ENCODE measurements at regions not wholly inside any gene's neighbourhood (a gene's known extent, or its start where the extent isn't known, plus 50 kb on each side); places are given as distances from the start of the nearest gene placed in this dataset.

DNA sequence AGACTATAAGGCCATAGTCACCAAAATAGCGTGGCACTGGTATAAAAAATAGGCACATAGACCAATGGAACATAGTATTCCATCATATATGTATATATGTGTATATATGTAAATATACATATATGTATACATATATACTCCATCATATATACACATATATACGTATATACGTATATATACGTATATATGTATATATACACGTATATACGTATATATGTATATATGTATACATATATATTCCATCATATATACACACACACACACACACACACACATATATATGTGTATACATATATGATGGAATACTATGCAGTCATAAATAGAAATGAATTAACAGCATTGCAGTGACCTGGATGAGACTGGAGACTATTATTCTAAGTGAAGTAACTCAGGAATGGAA, 204.6 kb downstream of the LTN1 start:
- Histone ChIP-seq H3K79me2 (ENCODE audit: insufficient read depth, low read length) (no peaks in the 10 kb centered on the region), H3K4me3 (ENCODE audit: low read depth in 1 of 2, low read length in 2 of 2) (no peak overlapping the region), H3K27me3 (ENCODE audit: insufficient read depth, low read length, poor library complexity) (no peaks in the 10 kb centered on the region), H4K20me1 (ENCODE audit: insufficient read depth, low read length) (no peaks in the 10 kb centered on the region), H3K9me3 (ENCODE audit: insufficient read depth, low read length, severe bottlenecking) (no peaks in the 10 kb centered on the region), H3K9ac (ENCODE audit: low read depth, low read length) (no peak overlapping the region), H3K4me2 (ENCODE audit: insufficient read depth, low read length) (no peak overlapping the region), H3K4me1 (ENCODE audit: insufficient read depth, low read length) (no peaks in the 10 kb centered on the region), H3K36me3 (ENCODE audit: insufficient read depth, low read length) (no peaks in the 10 kb centered on the region), H2AFZ (ENCODE audit: low read depth, low read length) (no peak overlapping the region), H3K27ac (ENCODE audit: low read length) (no peak overlapping the region)
- no peak for ATAC-seq (ENCODE audit: insufficient read depth, low read depth)
- no peak for TF ChIP-seq EZH2 (IDR thresholded peaks at IDR 0.05; ENCODE audit: borderline replicate concordance, low read depth, low read length, severe bottlenecking)
- TF ChIP-seq, protein P1, sequence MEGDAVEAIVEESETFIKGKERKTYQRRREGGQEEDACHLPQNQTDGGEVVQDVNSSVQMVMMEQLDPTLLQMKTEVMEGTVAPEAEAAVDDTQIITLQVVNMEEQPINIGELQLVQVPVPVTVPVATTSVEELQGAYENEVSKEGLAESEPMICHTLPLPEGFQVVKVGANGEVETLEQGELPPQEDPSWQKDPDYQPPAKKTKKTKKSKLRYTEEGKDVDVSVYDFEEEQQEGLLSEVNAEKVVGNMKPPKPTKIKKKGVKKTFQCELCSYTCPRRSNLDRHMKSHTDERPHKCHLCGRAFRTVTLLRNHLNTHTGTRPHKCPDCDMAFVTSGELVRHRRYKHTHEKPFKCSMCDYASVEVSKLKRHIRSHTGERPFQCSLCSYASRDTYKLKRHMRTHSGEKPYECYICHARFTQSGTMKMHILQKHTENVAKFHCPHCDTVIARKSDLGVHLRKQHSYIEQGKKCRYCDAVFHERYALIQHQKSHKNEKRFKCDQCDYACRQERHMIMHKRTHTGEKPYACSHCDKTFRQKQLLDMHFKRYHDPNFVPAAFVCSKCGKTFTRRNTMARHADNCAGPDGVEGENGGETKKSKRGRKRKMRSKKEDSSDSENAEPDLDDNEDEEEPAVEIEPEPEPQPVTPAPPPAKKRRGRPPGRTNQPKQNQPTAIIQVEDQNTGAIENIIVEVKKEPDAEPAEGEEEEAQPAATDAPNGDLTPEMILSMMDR (IDR thresholded peaks at IDR 0.05; ENCODE audit: borderline replicate concordance, extremely low read depth, low read length, poor library complexity, severe bottlenecking) = no peak
- DNase-seq = no peak

DNA sequence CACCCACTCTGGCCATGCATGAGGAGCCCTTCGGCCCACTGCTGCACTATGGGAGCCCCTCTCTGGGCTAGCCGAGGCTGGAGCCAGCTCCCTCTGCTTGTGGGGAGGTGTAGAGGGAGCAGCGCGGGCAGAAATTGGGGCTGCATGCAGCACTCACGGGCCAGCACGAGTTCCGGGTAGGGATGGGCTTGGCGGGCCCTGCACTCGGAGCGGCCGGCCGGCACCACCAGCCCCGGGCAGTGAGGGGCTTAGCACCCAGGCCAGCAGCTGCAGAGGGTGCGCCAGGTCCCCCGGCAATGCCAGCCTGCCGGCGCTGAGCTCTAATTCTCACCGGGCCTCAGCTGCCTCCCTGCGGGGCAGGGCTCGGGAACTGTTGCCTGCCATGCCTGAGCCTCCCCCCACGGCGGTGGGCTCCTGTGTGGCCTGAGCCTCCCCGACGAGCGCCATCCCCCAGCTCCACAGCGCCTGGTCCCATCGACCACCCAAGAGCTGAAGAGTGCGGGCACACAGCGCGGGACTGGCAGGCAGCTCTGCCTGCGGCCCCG, 209.0 kb downstream of the LTN1 start:
- Histone ChIP-seq H3K9me3 (ENCODE audit: insufficient read depth, low read length, severe bottlenecking) (no peaks in the 10 kb centered on the region), H3K9ac (ENCODE audit: low read depth, low read length) (no peak overlapping the region), H3K4me2 (ENCODE audit: insufficient read depth, low read length) (no peak overlapping the region), H3K27me3 (ENCODE audit: insufficient read depth, low read length, poor library complexity) (no peaks in the 10 kb centered on the region), H4K20me1 (ENCODE audit: insufficient read depth, low read length) (no peaks in the 10 kb centered on the region), H3K27ac (ENCODE audit: low read length) (no peak overlapping the region), H2AFZ (ENCODE audit: low read depth, low read length) (no peak overlapping the region), H3K4me3 (ENCODE audit: low read depth in 1 of 2, low read length in 2 of 2) (no peak overlapping the region), H3K79me2 (ENCODE audit: insufficient read depth, low read length) (no peaks in the 10 kb centered on the region), H3K36me3 (ENCODE audit: insufficient read depth, low read length) (no peaks in the 10 kb centered on the region), H3K4me1 (ENCODE audit: insufficient read depth, low read length) (no peaks in the 10 kb centered on the region)
- TF ChIP-seq, protein P1 (IDR thresholded peaks at IDR 0.05; ENCODE audit: borderline replicate concordance, extremely low read depth, low read length, poor library complexity, severe bottlenecking) = no peak
- no peak for TF ChIP-seq EZH2 (IDR thresholded peaks at IDR 0.05; ENCODE audit: borderline replicate concordance, low read depth, low read length, severe bottlenecking)
- DNase-seq = no peak
- no peak for ATAC-seq (ENCODE audit: insufficient read depth, low read depth)

DNA sequence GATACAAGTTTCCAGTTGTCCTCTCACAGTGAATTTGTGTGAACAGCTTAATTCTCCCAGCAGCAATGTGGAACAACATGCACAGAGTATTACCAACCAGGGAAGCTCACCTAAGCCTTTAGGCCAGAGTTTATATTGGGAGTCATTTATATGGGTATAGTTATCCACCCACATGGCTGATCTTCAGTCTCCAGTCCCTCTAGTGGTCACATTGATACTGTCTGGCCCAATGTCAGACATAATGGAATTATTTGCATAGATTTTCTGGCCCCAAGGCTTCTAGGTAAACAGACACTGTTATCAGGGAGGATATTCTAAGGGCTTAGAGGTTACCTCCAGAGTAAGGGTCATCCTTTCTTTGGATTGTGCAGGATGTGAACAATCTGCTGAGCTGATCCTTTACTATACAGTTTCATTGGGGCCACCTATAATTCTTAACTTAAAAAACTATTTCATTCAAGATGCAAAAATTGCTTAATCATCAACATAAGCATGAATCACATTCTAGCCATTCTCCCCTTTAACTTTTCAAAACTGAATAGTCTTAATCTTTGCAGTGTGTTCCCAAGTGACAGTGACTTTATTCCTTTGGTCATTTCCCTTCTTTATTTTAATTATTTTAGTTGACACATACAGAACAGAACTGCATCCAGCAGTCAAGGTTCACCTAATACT, 210.9 kb downstream of the LTN1 start:
- H2AFZ ChIP-seq (ENCODE audit: low read depth, low read length) = no peak overlapping the region
- peak; percentile 9 for DNase-seq

More for the DNA sequence above, 210.9 kb downstream of the LTN1 start:
- H3K4me1 ChIP-seq (ENCODE audit: insufficient read depth, low read length) = no peaks in the 10 kb centered on the region
- ATAC-seq (ENCODE audit: insufficient read depth, low read depth) = peak; percentile 61; the same call in 2 of the 3 replicates
- H3K27me3 ChIP-seq (ENCODE audit: insufficient read depth, low read length, poor library complexity) = no peaks in the 10 kb centered on the region
- H3K9me3 ChIP-seq (ENCODE audit: insufficient read depth, low read length, severe bottlenecking) = no peaks in the 10 kb centered on the region
- no peak overlapping the region for H3K4me3 ChIP-seq (ENCODE audit: low read depth in 1 of 2, low read length in 2 of 2)
- TF ChIP-seq, protein P1 (IDR thresholded peaks at IDR 0.05; ENCODE audit: borderline replicate concordance, extremely low read depth, low read length, poor library complexity, severe bottlenecking) = peak; percentile 56
- no peak for TF ChIP-seq EZH2 (IDR thresholded peaks at IDR 0.05; ENCODE audit: borderline replicate concordance, low read depth, low read length, severe bottlenecking)
- no peaks in the 10 kb centered on the region for H3K36me3 ChIP-seq (ENCODE audit: insufficient read depth, low read length)
- no peak overlapping the region for H3K27ac ChIP-seq (ENCODE audit: low read length)
- no peaks in the 10 kb centered on the region for H3K79me2 ChIP-seq (ENCODE audit: insufficient read depth, low read length)
- H3K9ac ChIP-seq (ENCODE audit: low read depth, low read length) = no peak overlapping the region
- no peak overlapping the region for H3K4me2 ChIP-seq (ENCODE audit: insufficient read depth, low read length)
- H4K20me1 ChIP-seq (ENCODE audit: insufficient read depth, low read length) = no peaks in the 10 kb centered on the region
